ENCODE measurements at regions not wholly inside any gene's neighbourhood (a gene's known extent, or its start where the extent isn't known, plus 50 kb on each side); places are given as distances from the start of the nearest gene placed in this dataset.

GRCh38 chr13:59064042-59064441, 1099.7 kb downstream of the DIAPH3 start:
- TF ChIP-seq, protein P1, sequence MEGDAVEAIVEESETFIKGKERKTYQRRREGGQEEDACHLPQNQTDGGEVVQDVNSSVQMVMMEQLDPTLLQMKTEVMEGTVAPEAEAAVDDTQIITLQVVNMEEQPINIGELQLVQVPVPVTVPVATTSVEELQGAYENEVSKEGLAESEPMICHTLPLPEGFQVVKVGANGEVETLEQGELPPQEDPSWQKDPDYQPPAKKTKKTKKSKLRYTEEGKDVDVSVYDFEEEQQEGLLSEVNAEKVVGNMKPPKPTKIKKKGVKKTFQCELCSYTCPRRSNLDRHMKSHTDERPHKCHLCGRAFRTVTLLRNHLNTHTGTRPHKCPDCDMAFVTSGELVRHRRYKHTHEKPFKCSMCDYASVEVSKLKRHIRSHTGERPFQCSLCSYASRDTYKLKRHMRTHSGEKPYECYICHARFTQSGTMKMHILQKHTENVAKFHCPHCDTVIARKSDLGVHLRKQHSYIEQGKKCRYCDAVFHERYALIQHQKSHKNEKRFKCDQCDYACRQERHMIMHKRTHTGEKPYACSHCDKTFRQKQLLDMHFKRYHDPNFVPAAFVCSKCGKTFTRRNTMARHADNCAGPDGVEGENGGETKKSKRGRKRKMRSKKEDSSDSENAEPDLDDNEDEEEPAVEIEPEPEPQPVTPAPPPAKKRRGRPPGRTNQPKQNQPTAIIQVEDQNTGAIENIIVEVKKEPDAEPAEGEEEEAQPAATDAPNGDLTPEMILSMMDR (IDR thresholded peaks at IDR 0.05) = no peak
- no peak for TF ChIP-seq POLR2A (IDR thresholded peaks at IDR 0.05)

All from Peyer's patch (tissue), 4 donors.